Astrocyte (in vitro differentiated cells and primary cell): ENCODE measurements at regions not wholly inside any gene's neighbourhood (a gene's known extent, or its start where the extent isn't known, plus 50 kb on each side); places are given as distances from the start of the nearest gene placed in this dataset.

Experiments
- DNase-seq: peaks from one replicate; pipeline ENCODE4 v3.0.0-alpha.2; 2010; ENCODE audit warnings: low read depth
- FAIRE-seq: peaks from 2 replicates; lab custom pipeline; 2011; peaks lifted over from hg19 to GRCh38; lab: Jason Lieb, UNC
- H2AFZ ChIP-seq: 2 replicates; pipeline ENCODE4 v1.6.0; 2012; ENCODE audit warnings: low read depth, low read length, inconsistent platforms
- H3K27ac ChIP-seq: 2 replicates; pipeline ENCODE4 v1.5.1; 2011; ENCODE audit warnings: low read depth, low read length, inconsistent platforms
- H3K27me3 ChIP-seq: 2 replicates; pipeline ENCODE4 v1.6.0; 2011; ENCODE audit warnings: low read length, inconsistent platforms; ENCODE audit not compliant: insufficient read depth
- H3K36me3 ChIP-seq: 2 replicates; pipeline ENCODE4 v1.5.1; 2011; ENCODE audit warnings: low read length, inconsistent platforms; ENCODE audit not compliant: insufficient read depth
- H3K4me1 ChIP-seq: 2 replicates; pipeline ENCODE4 v1.5.1; 2011; ENCODE audit warnings: low read length, inconsistent platforms; ENCODE audit not compliant: insufficient read depth
- H3K4me2 ChIP-seq: 2 replicates; pipeline ENCODE4 v1.6.0; 2012; ENCODE audit warnings: low read length, inconsistent platforms
- H3K4me3 ChIP-seq: 2 replicates; pipeline ENCODE4 v1.5.1; 2011; ENCODE audit warnings: low read depth, mild to moderate bottlenecking, low read length, inconsistent platforms; ENCODE audit not compliant: insufficient read depth
- H3K79me2 ChIP-seq: 2 replicates; pipeline ENCODE4 v1.6.0; 2012; ENCODE audit warnings: mild to moderate bottlenecking, low read length, inconsistent platforms; ENCODE audit not compliant: insufficient read depth
- H3K9ac ChIP-seq: 2 replicates; pipeline ENCODE4 v1.6.0; 2012; ENCODE audit warnings: mild to moderate bottlenecking, low read length, inconsistent platforms
- H3K9me3 ChIP-seq: 2 replicates; pipeline ENCODE4 v1.5.1; 2012; ENCODE audit warnings: low read depth, mild to moderate bottlenecking, low read length, inconsistent platforms; ENCODE audit not compliant: insufficient read depth
- H4K20me1 ChIP-seq: 2 replicates; pipeline ENCODE4 v1.6.0; 2012; ENCODE audit warnings: low read length, inconsistent platforms; ENCODE audit not compliant: insufficient read depth
- H3K27ac Mint-ChIP-seq: one replicate; pipeline ENCODE4 v1.8.0; 2021; ENCODE audit warnings: mild to moderate bottlenecking, mixed read lengths; ENCODE audit not compliant: unreplicated experiment
- H3K27me3 Mint-ChIP-seq: one replicate; pipeline ENCODE4 v1.8.0; 2021; ENCODE audit warnings: low read depth, mixed read lengths; ENCODE audit not compliant: unreplicated experiment
- H3K36me3 Mint-ChIP-seq: one replicate; pipeline ENCODE4 v1.8.0; 2021; ENCODE audit warnings: low read depth, mixed read lengths; ENCODE audit not compliant: unreplicated experiment
- H3K4me1 Mint-ChIP-seq: one replicate; pipeline ENCODE4 v1.8.0; 2021; ENCODE audit warnings: low read depth, mixed read lengths; ENCODE audit not compliant: unreplicated experiment
- H3K4me3 Mint-ChIP-seq: one replicate; pipeline ENCODE4 v1.8.0; 2021; ENCODE audit warnings: mild to moderate bottlenecking, moderate library complexity, mixed read lengths; ENCODE audit not compliant: unreplicated experiment
- H3K9me3 Mint-ChIP-seq: one replicate; pipeline ENCODE4 v1.8.0; 2021; ENCODE audit warnings: mild to moderate bottlenecking, mixed read lengths; ENCODE audit not compliant: unreplicated experiment
- CTCF ChIP-seq: IDR thresholded peaks from 2 replicates; pipeline ENCODE4 v1.5.1; 2011; ENCODE audit warnings: low read depth, mild to moderate bottlenecking, inconsistent platforms, low read length, moderate library complexity; ENCODE audit not compliant: insufficient read depth
- EZH2 ChIP-seq: IDR thresholded peaks from 2 replicates; pipeline ENCODE4 v1.6.1; 2012; ENCODE audit warnings: mild to moderate bottlenecking, low read length, inconsistent platforms; ENCODE audit not compliant: insufficient read depth

DNA sequence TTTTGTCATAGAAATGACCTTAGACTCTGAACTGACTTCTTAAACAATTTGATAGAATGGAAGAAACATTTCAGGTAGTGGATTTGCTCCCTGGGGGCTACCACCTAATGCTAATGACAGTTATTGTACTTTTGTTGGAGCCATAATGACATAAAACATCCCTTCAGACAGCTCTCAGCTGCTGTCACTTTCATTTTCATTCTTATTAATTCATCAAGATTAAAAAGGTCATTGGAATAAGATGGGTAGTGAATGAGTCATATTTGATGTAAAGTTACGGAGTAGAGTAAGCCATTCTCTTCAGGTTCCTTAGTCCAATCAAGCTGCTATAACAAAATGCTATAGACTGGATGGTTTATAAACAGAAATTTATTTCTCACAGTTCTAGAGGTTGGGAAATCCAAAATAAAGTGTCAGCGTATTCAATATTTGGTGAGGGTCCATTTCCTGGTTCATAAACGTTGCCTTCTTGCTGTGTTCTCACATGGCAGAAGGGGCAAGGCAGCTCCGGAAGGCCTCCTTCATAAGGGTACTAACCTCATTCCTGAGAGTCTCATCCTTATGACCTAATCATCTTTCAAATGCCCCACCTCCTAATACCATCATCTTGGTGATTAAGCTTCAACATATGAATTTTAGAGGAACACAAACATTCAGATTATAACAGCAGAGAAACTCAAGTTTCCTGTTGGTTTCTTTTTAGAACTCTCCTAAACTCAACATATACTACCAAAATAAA is 268.5 kb downstream of the ARAP2 start:
- no peak for TF ChIP-seq EZH2
- TF ChIP-seq CTCF: no peak
- Histone ChIP-seq H4K20me1 (no peaks in the 10 kb centered on the region), H3K27me3 (no peaks in the 10 kb centered on the region), H2AFZ (no peak overlapping the region), H3K9me3 (no peaks in the 10 kb centered on the region), H3K4me3 (no peak overlapping the region), H3K4me2 (no peak overlapping the region), H3K27ac (no peak overlapping the region), H3K4me1 (no peaks in the 10 kb centered on the region), H3K79me2 (no peaks in the 10 kb centered on the region), H3K9ac (no peak overlapping the region), H3K36me3 (no peaks in the 10 kb centered on the region)
- FAIRE-seq: no peak
- no peak overlapping the region for H3K27ac Mint-ChIP-seq
- no peaks in the 10 kb centered on the region for H3K9me3 Mint-ChIP-seq
- no peaks in the 10 kb centered on the region for H3K4me1 Mint-ChIP-seq
- DNase-seq: no peak
- H3K36me3 Mint-ChIP-seq: no peaks in the 10 kb centered on the region
- H3K27me3 Mint-ChIP-seq: no peaks in the 10 kb centered on the region
- H3K4me3 Mint-ChIP-seq: no peak overlapping the region

GRCh38 chr4:35978551-35978950 is 265.8 kb downstream of the ARAP2 start:
- no peaks in the 10 kb centered on the region for H3K9me3 ChIP-seq
- Mint-ChIP-seq H3K9me3 (no peaks in the 10 kb centered on the region), H3K4me3 (no peak overlapping the region), H3K27ac (no peak overlapping the region), H3K4me1 (no peaks in the 10 kb centered on the region), H3K27me3 (no peaks in the 10 kb centered on the region), H3K36me3 (no peaks in the 10 kb centered on the region)
- no peak overlapping the region for H3K27ac ChIP-seq
- no peaks in the 10 kb centered on the region for H3K4me1 ChIP-seq
- H2AFZ ChIP-seq: no peak overlapping the region
- no peak overlapping the region for H3K4me2 ChIP-seq
- DNase-seq (no peak), FAIRE-seq (no peak)
- H3K9ac ChIP-seq: no peak overlapping the region
- H4K20me1 ChIP-seq: no peaks in the 10 kb centered on the region
- H3K36me3 ChIP-seq: no peaks in the 10 kb centered on the region
- no peak overlapping the region for H3K4me3 ChIP-seq
- no peak for TF ChIP-seq CTCF
- no peak for TF ChIP-seq EZH2
- H3K79me2 ChIP-seq: no peaks in the 10 kb centered on the region
- H3K27me3 ChIP-seq: no peaks in the 10 kb centered on the region

DNA sequence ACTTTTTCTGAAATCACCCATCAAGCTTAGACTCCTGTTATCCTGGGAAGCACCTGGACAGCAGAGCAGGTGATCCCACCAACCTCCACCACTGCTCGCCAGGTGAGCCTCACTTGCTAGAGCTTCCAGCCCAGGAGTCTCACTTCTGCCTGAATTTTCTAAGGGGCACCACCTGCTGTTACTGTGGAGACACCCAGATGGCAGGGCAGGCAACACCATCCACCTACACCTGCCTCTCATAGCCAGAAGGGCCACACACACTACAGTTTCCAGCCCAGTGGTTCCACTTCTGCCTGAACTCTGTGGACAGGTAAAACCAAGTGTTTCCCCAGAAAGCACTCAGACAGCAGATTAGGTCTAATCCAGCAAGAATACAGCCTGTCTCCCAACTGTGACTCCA is 262.0 kb downstream of the ARAP2 start:
- Histone ChIP-seq H3K27me3 (no peaks in the 10 kb centered on the region), H3K9ac (no peak overlapping the region), H3K4me3 (no peak overlapping the region), H3K4me2 (no peak overlapping the region), H3K4me1 (no peaks in the 10 kb centered on the region), H3K79me2 (no peaks in the 10 kb centered on the region), H3K27ac (no peak overlapping the region), H4K20me1 (no peaks in the 10 kb centered on the region), H3K36me3 (no peaks in the 10 kb centered on the region), H2AFZ (no peak overlapping the region), H3K9me3 (no peaks in the 10 kb centered on the region)
- TF ChIP-seq CTCF: no peak
- no peak for TF ChIP-seq EZH2
- Mint-ChIP-seq H3K4me3 (no peak overlapping the region), H3K27me3 (no peaks in the 10 kb centered on the region), H3K36me3 (no peaks in the 10 kb centered on the region), H3K9me3 (no peaks in the 10 kb centered on the region), H3K4me1 (no peaks in the 10 kb centered on the region), H3K27ac (no peak overlapping the region)
- DNase-seq: no peak
- FAIRE-seq: no peak
